ENCODE measurements at regions not wholly inside any gene's neighbourhood (a gene's known extent, or its start where the extent isn't known, plus 50 kb on each side); places are given as distances from the start of the nearest gene placed in this dataset.
"Not testable (repeated sequence)": the region's sequence is repeated elsewhere in the genome, so short reads cannot be mapped to it uniquely, and the experiment has no call there.

DNA sequence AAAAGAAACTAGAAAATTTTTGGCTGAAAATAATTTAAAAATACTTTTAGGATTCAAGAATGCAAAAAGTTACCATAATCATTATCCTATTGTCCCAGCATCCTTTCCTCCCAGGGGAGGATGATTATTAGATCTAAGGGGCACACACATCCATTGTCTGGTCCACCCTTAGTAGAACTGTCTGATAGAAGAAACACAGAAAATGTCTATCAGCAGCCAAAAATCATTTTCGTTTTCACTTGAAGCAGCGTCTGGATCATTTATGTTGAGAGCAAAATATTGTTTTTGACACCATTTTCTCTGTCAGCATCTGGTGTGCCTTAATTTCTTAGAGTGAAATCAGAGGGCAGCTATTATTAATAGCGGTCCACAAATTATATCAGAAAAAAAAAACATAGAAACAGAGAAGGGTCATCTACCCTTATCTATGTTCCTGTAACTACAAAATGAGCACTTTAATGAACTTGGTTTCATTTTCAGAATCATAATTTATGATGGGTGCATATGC, 446.3 kb downstream of the TRAM1L1 start:
- no peak for DNase-seq

DNA sequence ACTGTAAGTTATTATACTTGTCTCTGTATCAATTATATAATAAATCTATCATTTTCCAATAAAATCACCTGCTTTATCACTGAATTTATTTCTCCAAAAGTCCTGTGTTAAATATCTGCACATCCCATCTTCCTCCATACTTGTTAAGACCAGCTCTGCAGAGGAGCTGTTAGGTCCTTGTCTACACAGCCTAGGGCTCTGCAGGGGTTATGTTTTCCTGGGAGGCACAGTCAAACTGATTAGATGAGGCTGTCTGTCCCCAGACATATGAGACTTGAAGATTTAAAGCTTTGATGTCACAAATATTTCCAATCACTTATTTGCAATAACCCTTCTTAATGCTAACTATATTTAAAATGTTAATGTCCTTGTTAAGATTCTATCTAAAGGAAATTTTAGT, 446.8 kb downstream of the TRAM1L1 start:
- DNase-seq: no peak

DNA sequence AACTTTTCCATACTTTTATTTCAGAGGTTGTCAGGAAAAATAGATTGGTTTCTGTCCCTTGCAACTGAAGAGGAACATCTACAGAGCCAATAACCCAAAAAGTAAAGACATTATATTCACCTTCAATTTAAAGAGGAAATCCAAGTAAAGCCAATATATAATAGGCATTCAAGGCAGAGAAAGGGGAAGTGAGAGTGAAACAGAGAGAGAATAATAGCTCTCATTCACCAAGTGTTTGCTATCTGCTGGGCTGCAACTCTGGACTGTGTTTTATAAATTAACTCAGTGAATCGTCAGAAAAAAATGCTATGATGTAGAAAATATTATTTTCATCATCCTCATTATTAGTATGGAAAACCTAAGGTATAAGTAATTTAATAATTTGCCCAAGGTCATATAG, 448.5 kb downstream of the TRAM1L1 start:
- peak; percentile 6 for DNase-seq

DNA sequence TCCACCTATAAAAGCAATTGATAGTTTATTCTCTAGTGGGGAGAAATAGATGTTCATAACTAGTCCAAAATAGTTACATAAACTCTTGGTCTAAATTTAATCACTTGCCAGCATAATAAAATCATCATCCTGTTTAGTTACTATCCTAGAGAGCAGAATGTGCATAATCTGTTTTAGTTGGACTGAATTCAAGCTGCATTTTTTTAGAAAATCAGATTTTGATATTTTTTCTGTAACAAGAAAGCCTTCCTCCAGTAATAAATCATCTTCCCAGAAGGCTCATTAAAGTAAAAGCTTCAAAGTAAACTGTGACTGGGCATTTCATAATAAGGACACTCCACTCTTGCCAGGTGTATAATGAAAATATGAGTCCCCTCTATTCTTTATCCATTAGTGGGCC, 453.1 kb downstream of the TRAM1L1 start:
- DNase-seq: no peak

DNA sequence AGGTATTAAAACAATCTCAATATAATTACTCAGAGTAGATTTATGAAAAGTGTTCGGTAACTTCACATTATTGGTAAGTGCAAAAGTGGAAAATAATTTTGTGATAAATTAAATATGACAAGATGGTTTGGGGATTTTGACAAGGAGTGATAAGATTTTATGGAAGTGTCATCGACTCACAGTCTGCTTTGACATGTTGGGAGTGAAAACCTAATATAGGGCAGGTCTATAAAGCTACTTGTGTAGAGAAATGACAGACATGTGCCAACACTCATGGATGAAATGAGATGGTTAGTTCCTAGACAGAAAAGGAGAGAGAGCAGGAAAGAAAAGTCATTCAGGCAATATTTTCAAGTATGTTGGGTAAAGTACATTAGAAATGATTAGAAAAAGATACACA, 456.8 kb downstream of the TRAM1L1 start:
- no peak for DNase-seq

DNA sequence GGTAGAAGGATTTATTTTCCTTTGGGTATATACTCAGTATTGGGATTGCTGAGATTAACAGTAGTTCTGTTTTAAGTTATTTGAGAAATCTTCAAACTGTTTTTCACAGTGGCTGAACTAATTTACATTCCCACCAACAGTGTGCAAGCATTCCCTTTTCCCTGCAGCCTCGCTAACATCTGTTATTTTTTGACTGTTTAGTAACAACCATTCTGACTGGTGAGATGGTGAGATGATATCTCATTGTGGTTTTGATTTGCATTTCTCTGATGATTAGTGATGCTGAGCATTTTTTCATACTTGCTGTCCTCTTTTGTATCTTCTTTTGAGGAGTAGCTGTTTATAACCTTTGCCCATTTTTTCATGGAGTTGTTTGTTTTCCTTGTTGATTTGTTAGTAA, 457.8 kb downstream of the TRAM1L1 start:
- DNase-seq: no peak

DNA sequence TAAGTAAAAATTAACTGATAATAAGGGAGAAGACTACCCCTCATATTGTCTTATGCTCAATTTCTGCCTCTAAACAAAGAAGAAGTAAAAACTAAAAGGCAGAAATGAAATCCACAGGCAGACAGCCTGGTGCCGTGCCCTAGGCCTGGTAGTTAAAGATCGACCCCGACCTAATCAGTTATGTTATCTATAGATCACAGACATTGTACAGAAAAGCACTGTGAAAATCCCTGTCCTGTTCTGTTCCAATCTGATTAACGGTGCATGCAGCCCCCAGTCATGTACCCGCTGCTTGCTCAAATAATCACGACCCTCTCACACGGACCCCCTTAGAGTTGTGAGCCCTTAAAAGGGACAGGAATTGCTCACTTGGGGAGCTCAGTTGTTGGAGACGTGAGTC, 465.9 kb downstream of the TRAM1L1 start:
- not testable (repeated sequence) for DNase-seq

DNA sequence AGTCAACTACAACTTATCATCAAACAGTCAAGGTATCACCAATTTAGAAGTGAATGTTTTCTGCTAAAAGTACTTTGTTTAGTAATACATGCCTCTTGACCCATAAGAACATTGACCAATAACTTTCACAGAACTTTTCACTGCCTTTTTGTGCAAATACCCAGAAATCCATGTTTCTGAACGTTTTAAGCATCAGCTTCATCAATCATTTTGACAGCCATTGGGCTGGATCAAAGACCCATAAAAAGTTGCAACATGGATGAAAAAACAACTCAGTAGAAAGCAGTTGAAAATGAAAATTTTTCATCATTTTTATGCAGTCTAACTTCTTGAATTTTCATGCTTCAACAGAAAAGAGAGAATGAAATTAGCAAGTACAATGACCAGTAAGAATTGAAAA, 466.7 kb downstream of the TRAM1L1 start:
- no peak for DNase-seq

DNA sequence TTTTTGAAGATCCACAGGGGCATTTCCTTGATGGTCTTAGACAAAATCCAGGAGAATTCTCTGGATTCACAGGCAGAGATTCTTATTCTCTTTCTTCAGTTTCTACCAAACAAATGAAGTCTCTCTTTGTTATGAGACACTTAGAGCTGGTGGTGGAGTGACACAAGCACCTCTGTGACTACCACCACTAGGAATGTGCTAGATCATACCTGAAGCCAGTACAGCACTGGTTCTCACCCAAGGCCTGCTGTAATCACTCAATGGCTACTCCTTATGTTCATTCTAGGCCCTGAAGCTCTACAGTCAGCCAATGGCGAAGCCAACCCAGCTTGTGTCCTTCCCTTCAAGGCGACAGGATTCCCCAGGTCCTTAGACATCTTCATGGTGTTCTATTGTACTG, 482.3 kb downstream of the TRAM1L1 start:
- DNase-seq: no peak

DNA sequence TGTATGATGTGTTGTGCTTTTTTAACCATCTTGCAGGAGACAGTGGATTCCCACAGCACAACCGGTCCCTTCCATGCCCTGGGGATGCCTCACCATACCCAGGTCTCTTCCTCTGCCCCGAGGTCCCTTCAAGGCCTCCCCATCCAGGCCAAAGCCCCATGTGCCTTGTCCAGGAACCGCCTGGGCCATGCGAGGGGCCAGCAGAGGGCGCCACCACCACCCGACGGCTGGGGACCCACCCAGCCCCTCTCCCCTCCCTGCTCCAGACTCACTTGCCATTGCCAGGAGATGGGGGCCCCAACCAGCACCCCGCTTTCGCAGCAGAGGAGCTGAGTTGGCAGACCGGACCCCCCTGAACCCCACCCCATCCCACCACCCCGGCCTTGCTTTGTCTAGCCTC, 485.5 kb downstream of the TRAM1L1 start:
- no peak for DNase-seq

DNA sequence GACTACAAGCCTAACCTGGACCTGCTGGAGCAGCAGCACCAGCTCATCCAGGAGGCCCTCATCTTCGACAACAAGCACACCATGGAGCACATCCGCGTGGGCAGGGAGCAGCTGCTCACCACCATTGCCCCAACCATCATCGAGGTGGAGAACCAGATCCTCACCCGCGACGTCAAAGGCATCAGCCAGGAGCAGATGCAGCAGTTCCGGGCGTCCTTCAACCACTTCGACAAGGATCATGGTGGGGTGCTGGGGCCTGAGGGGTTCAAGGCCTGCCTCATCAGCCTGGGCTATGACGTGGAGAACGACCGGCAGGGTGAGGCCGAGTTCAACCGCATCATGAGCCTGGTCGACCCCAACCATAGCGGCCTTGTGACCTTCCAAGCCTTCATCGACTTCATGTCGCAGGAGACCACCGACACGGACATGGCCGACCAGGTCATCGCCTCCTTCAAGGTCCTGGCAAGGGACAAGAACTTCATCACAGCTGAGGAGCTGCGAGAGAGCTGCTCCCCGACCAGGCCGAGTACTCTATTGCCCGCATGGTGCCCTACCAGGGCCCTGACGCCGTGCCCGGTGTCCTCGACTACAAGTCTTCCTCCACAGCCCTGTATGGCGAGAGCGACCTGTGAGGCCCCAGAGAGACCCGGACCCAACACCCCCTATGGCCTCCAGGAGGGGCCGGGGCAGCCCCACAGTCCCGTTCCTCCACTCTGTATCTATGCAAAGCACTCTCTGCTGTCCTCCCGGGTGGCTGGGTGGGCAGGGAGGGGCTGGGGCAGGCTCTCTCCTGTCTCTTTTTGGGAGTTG, 486.2 kb downstream of the TRAM1L1 start:
- DNase-seq: no peak

DNA sequence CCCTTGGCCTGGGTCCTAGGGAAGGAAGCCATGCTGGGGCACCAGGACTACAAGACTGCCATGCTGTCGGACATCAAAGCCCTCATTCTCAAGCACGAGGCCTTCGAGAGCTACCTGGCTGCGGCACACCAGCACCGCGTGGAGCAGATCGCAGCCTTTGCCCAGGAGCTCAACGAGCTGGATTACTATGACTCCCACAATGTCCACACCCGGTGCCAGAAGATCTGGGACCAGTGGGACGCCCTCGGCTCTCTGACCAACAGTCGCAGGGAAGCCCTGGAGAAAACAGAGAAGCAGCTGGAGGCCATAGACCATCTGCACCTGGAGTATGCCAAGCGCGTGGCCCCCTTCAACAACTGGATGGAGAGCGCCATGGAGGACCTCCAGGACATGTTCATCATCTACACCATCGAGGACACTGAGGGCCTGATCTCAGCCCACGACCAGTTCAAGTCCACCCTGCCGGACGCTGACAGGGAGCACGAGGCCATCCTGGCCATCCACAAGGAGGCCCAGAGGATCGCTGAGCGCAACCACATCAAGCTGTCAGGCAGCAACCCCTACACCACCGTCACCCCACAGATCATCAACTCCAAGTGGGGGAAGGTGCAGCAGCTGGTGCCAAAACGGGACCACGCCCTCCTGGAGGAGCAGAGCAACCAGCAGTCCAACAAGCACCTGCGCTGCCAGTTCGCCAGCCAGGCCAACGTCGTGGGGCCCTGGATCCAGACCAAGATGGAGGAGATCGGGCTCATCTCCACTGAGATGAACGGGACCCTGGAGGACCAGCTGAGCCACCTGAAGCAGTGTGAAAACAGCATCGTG, 487.0 kb downstream of the TRAM1L1 start:
- no peak for DNase-seq

DNA sequence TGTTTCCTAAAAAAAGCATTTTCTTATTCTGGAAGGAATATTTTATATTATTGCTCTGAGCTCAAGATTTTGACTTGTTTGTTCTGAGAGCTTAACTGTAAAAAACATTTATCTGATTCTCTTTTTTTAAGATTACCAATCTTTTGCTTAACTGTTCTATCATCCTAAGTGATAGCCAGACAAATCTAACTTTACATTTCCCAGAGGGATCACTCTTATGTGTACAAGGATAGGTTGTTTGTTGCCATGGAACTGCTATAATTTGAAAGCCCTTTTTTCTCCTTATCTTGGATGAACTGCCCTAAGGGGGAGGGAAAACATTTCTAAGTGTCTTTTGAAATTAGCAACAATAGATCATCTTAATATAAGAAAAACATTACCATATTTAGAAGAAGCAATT, 494.7 kb downstream of the TRAM1L1 start:
- DNase-seq: no peak

DNA sequence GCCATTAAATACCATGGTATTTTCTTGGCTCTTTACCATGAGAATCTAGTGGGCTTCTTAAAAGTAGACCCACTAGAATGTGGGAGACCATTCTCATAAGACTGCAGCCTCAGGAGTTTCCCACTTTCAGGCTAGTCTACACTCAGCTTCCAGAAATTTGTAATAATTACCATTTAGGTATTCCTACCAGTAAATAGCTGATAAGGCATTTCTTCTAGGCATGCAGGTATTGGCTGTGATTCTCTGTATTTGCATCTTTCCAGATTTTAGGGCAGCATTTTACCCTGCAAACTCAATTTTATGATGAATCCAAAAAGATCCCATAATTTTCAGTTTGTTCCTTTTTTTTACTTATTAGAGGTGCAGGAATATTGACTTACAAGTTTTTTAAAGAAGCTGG, 496.6 kb downstream of the TRAM1L1 start:
- DNase-seq: no peak

DNA sequence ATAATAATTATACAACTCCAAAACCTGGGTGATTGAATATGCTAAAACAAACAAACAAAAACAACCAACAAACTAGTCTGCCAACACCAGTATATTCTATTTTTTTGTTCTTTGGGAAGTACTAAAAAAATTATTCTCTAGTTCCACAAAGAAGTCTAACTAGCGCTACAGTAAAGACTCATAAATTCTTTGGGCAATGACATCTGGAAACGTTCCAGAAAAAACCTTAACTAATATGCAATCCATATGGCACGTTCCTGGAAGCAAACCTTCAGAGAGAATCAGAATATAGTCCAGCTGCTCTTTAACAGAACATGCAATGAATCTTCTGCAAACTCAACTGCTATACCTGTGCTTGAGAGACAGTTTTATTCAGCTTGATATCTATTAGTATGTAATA, 500.1 kb downstream of the TRAM1L1 start:
- no peak for DNase-seq

DNA sequence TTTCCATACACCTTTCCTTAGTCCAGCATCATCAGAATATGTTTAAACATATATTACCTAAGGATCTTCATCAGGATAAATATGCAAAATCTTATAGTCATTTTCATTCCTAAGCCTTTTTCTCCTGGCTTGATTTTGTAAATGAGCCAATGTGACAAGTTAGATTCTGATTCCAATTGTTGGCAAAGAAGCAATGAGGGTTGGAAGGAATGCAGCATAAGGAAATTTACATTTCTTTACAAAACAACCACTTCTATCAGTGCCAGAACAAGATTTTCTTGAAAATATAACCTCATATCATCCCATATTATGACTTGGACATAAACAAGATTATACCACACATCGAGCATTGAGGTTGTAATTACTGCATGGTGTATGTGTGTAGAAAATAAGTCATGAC, 508.1 kb downstream of the TRAM1L1 start:
- DNase-seq: no peak

DNA sequence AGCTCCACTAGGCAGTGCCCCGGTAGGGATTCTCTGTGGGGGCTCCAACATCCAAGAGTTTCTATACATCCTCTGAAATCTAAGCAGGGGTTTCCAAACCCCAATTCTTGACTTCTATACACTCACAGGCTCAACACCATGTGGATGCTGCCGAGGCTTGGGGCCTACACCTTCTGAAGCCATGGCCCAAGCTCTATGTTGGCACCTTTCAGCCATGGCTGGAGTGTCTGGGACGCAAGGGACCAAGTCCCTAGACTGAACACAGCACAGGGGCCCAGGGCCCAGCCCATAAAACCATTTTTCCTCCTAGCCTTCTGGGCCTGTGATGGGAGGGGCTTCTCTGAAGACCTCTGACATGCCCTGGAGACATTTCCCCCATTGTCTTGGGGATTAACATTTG, 511.8 kb downstream of the TRAM1L1 start:
- DNase-seq: no peak

DNA sequence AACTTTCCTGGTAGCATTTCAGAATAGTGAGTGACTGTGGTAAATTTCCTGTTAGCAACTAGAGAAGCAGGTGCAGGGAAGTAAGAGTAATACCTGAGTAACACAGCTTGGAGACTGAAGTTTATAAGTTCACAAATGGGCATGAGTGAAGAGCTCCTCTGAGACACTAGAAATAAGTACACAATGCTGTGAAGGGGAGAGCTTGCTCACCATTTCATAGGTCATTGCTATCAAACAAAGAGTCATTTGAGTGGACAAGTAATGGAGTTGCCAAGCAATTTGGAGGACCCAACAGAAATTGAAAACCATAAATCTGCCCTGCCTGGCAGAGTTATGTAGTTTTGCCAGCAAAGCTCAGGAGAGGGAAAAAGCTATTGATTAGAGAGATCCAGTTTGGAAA, 523.6 kb downstream of the TRAM1L1 start:
- no peak for DNase-seq

DNA sequence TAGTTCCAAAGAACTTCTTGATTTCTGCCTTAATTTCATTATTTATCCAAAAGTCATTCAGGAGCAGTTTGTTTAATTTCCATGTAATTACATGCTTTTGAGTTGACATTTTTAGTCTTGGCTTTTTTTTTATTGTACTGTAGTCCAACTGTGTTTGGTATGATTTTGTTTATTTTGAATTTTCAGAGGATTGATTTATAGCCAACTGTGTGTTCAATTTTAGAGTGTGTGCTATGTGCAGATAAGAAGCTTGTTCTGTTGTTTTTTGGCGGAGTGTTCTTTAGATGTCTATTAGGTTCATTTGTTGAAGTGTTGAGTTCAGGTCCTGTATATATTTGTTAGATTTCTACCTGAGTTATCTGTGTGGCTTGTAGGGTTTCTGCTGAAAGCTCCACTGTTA, 533.6 kb downstream of the TRAM1L1 start:
- DNase-seq: no peak

DNA sequence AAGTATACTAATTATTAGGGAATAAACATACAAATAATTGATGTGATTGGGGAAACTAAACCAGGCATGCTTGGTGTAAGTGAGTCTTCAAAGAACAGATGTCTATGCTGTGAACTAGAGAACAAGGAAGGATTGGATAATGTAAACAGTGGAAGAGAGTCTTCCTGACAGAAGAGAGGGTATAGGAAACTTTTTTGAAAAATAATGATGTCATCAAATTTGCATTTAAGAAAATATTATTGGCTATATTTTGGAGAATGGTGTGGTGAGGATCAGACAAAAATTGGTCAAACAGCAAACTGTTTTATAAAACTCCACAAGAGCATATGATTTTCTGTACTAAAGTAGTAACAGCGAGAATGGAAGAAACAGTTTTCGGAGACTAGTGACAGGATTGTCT, 537.7 kb downstream of the TRAM1L1 start:
- no peak for DNase-seq

DNA sequence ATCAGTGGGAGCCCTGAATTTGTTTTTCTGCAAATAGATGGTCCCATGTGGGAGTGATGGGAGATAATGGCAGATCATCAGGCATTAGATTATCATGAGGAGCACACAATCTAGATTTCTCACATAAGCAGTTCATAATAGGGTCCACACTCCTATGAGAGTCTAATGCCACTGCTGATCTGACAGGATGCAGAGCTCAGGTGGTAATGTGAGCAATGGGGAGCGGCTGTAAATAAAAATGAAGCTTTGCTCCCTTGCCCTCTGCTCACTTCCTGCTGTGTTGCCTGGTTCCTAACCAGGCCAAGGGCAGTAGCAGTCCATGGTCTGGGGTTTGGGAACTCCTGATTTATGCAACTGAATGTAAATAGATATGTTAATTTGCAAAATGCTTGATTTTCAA, 538.6 kb downstream of the TRAM1L1 start:
- no peak for DNase-seq

DNA sequence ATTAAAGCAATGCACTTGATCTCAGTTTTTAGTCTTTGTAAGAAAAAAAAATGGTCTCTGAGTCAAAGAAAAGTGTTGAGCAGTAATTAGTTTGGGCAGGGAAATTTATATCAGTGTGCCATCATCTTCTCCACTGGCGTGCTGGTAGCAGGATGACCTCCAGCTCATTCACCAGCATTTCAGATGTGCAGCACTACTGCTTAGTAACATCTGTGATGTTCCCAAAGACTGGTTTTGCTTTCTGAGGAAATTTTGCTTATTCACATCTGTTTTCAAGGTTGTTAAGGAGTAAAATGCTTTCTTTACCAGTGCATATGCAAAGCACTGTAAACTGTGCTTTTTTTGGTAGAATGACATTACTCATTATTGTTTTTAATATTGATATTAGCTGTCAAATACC, 540.4 kb downstream of the TRAM1L1 start:
- DNase-seq: no peak

DNA sequence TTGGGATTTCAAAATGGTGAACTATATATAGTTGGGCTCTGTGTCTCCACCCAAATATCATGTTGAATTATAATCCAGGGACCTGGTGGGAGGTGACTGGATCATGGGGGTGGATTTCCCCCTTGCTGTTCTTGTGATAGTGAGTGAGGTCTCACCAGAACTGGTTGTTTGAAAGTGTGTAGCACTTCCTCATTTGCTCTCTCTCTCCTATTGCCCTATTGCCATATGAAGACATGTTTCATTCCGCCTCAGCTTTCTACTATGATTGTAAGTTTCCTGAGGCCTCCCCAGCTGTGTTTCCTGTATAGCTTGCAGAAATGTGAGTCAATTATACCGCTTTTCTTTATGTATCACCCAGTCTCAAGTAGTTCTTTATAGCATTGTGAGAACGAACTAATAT, 545.6 kb downstream of the TRAM1L1 start:
- DNase-seq: no peak

DNA sequence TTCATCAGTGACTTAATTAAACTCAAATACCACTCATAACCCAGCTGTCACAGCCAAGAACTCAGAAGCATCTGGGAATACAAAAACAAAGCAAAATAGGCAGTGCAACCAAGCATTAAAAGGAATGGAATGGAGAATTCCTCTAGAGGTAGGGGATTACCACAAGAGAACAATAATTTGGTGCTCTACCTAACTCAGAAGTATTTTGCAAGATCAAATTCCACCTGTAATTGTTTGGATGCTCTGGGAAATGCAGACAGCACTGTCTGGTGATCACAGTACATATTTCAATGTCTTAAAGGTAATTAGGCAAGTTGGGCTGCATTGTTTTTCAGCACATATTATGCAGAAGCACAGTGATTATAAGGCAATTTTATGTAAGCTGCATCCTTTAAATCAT, 547.5 kb downstream of the TRAM1L1 start:
- DNase-seq: no peak

Data from inflammatory macrophage treated with lipopolysaccharide for 4 hours (primary cell).